ENCODE measurements at regions not wholly inside any gene's neighbourhood (a gene's known extent, or its start where the extent isn't known, plus 50 kb on each side); places are given as distances from the start of the nearest gene placed in this dataset.

DNA sequence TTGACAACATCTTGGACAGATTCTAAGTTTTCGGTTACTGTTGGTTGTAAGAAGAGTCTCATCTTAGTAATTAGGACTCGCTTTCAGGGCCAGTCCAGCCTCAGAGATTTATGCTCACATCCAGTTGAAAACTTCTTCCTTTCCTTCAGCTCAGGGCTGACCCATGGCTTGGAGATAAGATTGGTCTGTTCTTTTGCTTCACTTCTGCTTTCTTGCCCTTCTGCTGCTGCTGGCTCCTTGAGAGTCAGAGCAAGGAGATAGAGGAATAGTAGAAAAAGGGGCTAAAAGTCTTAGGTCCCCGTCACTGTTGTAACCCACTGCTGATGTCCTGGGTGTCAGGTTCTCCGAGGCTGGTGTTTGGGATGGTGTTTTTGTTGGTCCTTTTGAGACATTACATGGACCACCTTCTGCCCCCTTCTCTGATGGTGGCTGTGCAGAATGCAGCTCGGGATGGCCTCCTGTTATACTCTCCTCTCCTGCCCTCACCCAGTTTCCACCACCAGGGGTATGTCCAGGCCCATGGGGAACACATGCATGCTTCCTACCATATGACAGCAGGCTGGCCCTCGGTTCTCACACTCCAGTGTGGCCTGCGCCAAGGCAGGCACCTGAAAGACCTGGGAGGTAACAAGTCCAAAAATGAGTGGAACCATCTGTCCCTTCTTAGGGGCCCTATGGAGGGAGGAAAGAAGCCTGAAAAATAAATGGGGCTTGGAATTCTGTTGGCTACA, 67.8 kb upstream of the PCBD1 start:
- Histone ChIP-seq H3K27me3 (ENCODE audit: control insufficient read depth, insufficient read depth, low read length) (no peaks in the 10 kb centered on the region), H3K36me3 (ENCODE audit: control insufficient read depth, insufficient read depth, low read length) (no peaks in the 10 kb centered on the region), H3K9ac (ENCODE audit: low read depth, low read length) (no peak overlapping the region), H3K4me1 (ENCODE audit: control insufficient read depth, insufficient read depth, low read length) (no peaks in the 10 kb centered on the region), H3K9me3 (ENCODE audit: control insufficient read depth, insufficient read depth, low read length) (no peaks in the 10 kb centered on the region), H3K4me3 (ENCODE audit: low read depth, low read length) (no peak overlapping the region)

DNA sequence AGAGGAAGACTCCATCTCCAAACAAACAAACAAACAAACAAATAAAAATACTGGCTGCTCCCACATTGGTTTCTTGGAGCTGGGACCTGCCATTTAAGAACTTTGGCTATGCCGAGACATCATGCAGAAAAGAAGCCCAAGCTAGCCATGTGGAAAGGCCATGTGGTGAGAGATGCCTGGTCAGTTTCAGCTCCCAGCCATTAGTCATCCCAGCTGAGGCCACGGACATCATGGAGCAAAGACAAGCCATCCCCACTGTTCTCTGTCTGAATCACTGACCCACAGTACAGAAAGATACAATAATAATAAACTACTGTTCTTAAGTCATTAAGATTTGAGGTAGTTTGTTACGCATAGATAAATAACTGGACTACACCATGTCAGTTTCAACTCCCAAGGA, 70.0 kb upstream of the PCBD1 start:
- Histone ChIP-seq H3K36me3 (ENCODE audit: control insufficient read depth, insufficient read depth, low read length) (no peaks in the 10 kb centered on the region), H3K9me3 (ENCODE audit: control insufficient read depth, insufficient read depth, low read length) (no peaks in the 10 kb centered on the region), H3K4me1 (ENCODE audit: control insufficient read depth, insufficient read depth, low read length) (no peaks in the 10 kb centered on the region), H3K9ac (ENCODE audit: low read depth, low read length) (no peak overlapping the region), H3K27me3 (ENCODE audit: control insufficient read depth, insufficient read depth, low read length) (no peaks in the 10 kb centered on the region), H3K4me3 (ENCODE audit: low read depth, low read length) (no peak overlapping the region)

DNA sequence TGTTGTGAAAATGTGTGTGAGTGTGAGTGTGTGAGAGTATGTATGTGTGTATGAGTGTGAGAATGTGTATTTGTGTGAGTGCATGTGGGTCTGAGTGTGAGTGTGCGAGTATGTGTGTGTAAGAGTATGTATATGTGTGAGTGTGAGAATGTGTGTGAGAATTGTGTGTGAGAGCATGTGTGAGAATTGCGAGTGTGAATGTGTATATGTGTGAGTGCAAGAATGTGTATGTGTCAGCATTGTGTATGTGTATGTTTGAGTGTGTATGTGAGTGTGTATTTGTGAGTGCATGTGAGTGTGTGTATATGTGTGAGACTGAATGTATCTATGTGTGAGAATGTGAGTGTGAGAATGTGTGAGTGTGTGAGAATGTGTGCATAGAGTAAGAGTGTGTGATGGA, 72.0 kb upstream of the PCBD1 start:
- H3K9ac ChIP-seq (ENCODE audit: low read depth, low read length) = no peak overlapping the region
- no peaks in the 10 kb centered on the region for H3K36me3 ChIP-seq (ENCODE audit: control insufficient read depth, insufficient read depth, low read length)
- no peaks in the 10 kb centered on the region for H3K4me1 ChIP-seq (ENCODE audit: control insufficient read depth, insufficient read depth, low read length)
- H3K27me3 ChIP-seq (ENCODE audit: control insufficient read depth, insufficient read depth, low read length) = peaks cover 5% of the 10 kb centered on the region
- H3K9me3 ChIP-seq (ENCODE audit: control insufficient read depth, insufficient read depth, low read length) = no peaks in the 10 kb centered on the region
- no peak overlapping the region for H3K4me3 ChIP-seq (ENCODE audit: low read depth, low read length)

DNA sequence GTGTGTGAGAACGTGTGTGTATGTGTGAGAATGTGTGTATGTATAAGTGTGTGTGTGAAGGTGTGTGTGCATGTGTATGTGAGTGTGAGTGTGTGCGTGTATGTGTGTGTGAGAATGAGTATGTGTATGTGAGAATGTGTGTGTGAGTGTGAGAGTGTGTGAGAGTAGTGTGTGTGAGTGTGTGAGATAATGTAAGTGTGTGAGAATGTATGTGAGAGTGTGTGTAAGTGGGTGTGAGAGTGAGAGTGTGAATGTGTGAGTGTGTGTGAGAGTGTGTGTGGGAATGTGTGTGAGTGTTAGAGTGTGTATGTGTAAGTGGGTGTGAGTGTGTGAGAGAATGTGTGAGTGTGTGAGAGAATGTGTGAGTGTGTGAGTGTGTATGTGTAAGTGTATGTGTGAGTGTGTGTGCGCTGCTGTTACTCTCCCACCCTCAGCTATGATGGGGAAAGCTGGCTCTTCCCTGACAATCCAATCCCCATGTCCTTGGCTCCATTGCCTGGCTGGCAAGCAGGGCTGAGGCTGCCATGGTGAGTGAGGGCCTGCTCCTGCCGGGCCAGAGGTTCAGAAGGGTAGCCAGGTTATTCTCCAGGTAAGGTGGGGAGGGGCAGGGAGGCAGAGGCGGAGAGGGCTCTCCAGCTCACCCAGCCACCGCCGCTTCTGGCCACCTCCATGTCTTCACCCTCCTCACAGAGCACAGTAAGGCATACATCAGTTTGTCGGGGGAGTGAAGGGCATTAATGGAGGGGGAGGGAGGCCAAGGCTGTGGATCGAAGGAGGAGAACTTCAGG, 72.6 kb upstream of the PCBD1 start:
- Histone ChIP-seq H3K4me3 (ENCODE audit: low read depth, low read length) (no peak overlapping the region), H3K27me3 (ENCODE audit: control insufficient read depth, insufficient read depth, low read length) (peaks cover 5% of the 10 kb centered on the region), H3K9ac (ENCODE audit: low read depth, low read length) (no peak overlapping the region), H3K9me3 (ENCODE audit: control insufficient read depth, insufficient read depth, low read length) (no peaks in the 10 kb centered on the region), H3K36me3 (ENCODE audit: control insufficient read depth, insufficient read depth, low read length) (no peaks in the 10 kb centered on the region), H3K4me1 (ENCODE audit: control insufficient read depth, insufficient read depth, low read length) (no peaks in the 10 kb centered on the region)

DNA sequence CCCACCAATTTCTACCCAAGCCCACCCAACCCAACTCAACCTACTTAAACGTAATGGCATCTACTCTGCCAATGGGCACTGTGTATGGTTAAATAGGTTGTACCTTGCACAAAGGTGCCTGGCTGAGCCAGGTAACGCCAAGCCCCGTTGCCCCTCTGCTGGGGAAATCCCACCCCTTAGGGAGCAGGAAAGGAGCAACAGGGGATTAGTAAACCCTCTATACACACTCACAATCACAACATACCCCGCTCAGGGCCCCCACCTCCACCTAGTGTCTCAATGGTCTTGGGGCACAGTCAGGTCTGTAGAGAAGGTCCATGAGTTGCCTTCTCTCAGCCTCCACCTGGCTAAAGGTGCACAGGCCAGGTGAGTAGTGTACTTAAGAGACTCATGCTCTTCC, 74.3 kb upstream of the PCBD1 start:
- Histone ChIP-seq H3K4me1 (ENCODE audit: control insufficient read depth, insufficient read depth, low read length) (no peaks in the 10 kb centered on the region), H3K4me3 (ENCODE audit: low read depth, low read length) (no peak overlapping the region), H3K36me3 (ENCODE audit: control insufficient read depth, insufficient read depth, low read length) (no peaks in the 10 kb centered on the region), H3K9ac (ENCODE audit: low read depth, low read length) (no peak overlapping the region), H3K27me3 (ENCODE audit: control insufficient read depth, insufficient read depth, low read length) (peaks cover 5% of the 10 kb centered on the region), H3K9me3 (ENCODE audit: control insufficient read depth, insufficient read depth, low read length) (no peaks in the 10 kb centered on the region)

DNA sequence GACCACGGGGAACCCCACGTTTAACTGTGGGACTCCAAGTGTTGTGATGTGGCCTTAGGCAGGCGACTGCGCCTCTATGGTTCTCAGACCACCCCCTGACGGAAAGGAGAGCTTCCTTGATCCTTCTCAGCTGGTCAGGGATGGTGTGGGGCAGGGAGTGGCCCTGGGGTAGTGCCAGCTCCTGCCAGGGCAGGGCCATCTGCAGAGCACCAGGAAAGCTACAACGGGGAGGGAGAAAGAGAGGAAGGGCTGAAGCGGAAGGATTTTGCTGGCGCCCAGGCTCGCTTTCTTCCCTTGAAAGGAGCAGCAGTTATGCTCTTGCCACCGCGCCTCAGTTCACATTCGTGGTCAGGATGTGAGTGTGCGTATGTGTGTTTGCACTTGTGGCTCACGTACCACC, 74.9 kb upstream of the PCBD1 start:
- Histone ChIP-seq H3K36me3 (ENCODE audit: control insufficient read depth, insufficient read depth, low read length) (no peaks in the 10 kb centered on the region), H3K4me1 (ENCODE audit: control insufficient read depth, insufficient read depth, low read length) (no peaks in the 10 kb centered on the region), H3K9me3 (ENCODE audit: control insufficient read depth, insufficient read depth, low read length) (no peaks in the 10 kb centered on the region), H3K9ac (ENCODE audit: low read depth, low read length) (no peak overlapping the region), H3K4me3 (ENCODE audit: low read depth, low read length) (no peak overlapping the region), H3K27me3 (ENCODE audit: control insufficient read depth, insufficient read depth, low read length) (peaks cover 5% of the 10 kb centered on the region)

DNA sequence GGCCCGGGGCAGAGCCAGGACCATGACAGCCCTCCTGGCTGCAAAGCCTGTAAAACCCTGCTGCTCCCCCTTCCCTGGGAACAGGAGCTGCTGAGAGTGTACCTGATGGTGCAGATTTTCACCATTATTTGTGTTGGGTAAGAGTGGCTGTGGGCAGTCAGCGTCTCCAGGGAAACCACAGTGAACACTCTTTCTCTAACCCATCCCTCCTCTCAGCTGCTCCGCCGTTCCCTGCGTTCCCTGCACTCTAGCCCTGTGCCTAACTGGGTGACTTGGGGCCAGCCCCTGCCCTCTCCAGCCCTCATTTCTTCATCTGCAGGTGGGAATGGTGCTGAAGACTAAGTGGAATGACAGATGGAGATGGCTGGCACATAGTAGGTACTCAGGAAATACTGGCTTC, 75.9 kb upstream of the PCBD1 start:
- Histone ChIP-seq H3K36me3 (ENCODE audit: control insufficient read depth, insufficient read depth, low read length) (no peaks in the 10 kb centered on the region), H3K4me3 (ENCODE audit: low read depth, low read length) (no peak overlapping the region), H3K9me3 (ENCODE audit: control insufficient read depth, insufficient read depth, low read length) (no peaks in the 10 kb centered on the region), H3K9ac (ENCODE audit: low read depth, low read length) (no peak overlapping the region), H3K27me3 (ENCODE audit: control insufficient read depth, insufficient read depth, low read length) (peaks cover 5% of the 10 kb centered on the region), H3K4me1 (ENCODE audit: control insufficient read depth, insufficient read depth, low read length) (no peaks in the 10 kb centered on the region)

DNA sequence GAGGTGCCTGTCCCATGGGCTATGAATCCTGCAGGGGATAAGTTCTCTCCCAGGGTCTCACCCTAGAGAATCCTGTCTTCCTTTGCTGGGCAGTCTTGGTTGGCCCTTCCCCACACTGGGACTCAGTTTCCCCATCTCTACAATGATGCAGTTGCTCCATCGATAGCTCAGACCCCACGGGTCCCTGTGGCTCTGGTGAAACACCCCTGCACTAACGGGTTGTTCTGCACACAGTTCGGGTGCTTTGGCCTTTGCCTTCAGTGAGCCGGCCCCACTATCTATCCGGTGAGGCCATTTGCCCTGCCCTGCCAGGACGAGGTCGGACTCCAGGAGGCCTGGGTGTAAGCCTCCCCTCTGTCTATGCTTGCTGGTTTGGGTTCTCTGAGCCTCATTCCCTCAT, 76.5 kb upstream of the PCBD1 start:
- Histone ChIP-seq H3K9ac (ENCODE audit: low read depth, low read length) (no peak overlapping the region), H3K27me3 (ENCODE audit: control insufficient read depth, insufficient read depth, low read length) (peaks cover 5% of the 10 kb centered on the region), H3K4me3 (ENCODE audit: low read depth, low read length) (no peak overlapping the region), H3K36me3 (ENCODE audit: control insufficient read depth, insufficient read depth, low read length) (no peaks in the 10 kb centered on the region), H3K9me3 (ENCODE audit: control insufficient read depth, insufficient read depth, low read length) (no peaks in the 10 kb centered on the region), H3K4me1 (ENCODE audit: control insufficient read depth, insufficient read depth, low read length) (no peaks in the 10 kb centered on the region)

DNA sequence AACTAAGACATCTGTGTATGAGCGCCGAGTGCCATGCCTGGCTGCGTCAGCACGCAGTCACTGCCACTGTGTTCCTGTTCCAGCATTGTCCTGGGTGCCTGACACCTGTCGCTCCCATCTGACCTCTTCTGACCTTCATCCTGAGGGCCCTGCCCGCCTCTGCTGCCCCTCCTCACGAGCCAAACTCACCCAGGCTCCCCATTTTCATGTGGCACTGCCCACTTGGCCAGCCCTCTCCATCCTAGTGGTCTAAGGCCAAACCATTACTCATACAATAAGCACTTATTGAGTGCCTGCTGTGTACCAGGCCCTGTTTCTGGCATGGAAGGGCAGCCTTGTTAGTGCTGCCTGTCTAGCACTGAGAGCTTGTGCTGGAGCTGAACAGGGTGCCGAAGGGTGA, 77.2 kb upstream of the PCBD1 start:
- Histone ChIP-seq H3K4me1 (ENCODE audit: control insufficient read depth, insufficient read depth, low read length) (peaks cover 3% of the 10 kb centered on the region), H3K27me3 (ENCODE audit: control insufficient read depth, insufficient read depth, low read length) (peaks cover 5% of the 10 kb centered on the region), H3K4me3 (ENCODE audit: low read depth, low read length) (no peak overlapping the region), H3K9ac (ENCODE audit: low read depth, low read length) (no peak overlapping the region), H3K9me3 (ENCODE audit: control insufficient read depth, insufficient read depth, low read length) (no peaks in the 10 kb centered on the region), H3K36me3 (ENCODE audit: control insufficient read depth, insufficient read depth, low read length) (no peaks in the 10 kb centered on the region)

DNA sequence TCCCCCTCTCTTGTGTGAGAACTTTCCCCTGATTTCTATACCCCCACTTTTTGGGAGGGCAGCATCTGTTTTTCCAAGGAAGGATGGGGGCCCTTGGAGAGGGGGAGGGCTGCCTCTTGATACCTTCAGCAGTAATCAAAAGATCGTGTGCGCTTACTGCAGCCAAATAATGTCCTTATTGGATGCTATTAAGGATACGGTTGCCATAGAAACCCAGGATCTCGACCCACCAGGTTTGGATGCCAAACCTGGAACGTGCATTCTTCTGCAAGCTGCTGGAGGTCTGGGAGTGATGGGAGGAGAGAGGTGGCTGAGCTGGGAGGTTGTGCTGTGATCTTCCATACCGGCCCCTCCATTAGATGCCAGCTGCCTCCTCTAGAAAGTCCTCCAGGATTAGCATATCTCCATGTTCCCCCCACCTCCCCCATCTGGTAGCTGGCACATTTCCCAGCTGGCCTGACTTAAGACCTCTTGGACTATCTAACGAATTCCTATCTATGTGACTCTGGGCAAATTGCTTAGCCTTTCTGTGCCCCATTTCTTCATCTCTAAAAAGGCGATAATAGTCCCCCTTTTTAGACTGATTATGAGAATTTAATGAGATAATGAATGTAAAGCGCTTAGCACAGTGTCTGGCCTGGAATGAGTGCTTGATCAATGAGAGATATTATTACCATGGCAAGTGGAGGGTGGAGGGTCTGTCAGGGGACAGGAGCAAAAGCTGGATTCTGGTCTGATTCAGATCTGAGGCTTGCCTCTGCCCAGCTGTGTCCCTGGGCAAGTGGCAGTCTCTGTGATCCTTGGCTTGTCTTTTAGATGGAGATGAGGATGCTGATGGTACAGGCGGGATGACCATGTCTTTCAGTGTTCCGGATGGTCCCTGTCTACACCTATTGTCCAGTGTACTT, 78.5 kb upstream of the PCBD1 start:
- Histone ChIP-seq H3K9ac (ENCODE audit: low read depth, low read length) (no peak overlapping the region), H3K36me3 (ENCODE audit: control insufficient read depth, insufficient read depth, low read length) (no peaks in the 10 kb centered on the region)

DNA sequence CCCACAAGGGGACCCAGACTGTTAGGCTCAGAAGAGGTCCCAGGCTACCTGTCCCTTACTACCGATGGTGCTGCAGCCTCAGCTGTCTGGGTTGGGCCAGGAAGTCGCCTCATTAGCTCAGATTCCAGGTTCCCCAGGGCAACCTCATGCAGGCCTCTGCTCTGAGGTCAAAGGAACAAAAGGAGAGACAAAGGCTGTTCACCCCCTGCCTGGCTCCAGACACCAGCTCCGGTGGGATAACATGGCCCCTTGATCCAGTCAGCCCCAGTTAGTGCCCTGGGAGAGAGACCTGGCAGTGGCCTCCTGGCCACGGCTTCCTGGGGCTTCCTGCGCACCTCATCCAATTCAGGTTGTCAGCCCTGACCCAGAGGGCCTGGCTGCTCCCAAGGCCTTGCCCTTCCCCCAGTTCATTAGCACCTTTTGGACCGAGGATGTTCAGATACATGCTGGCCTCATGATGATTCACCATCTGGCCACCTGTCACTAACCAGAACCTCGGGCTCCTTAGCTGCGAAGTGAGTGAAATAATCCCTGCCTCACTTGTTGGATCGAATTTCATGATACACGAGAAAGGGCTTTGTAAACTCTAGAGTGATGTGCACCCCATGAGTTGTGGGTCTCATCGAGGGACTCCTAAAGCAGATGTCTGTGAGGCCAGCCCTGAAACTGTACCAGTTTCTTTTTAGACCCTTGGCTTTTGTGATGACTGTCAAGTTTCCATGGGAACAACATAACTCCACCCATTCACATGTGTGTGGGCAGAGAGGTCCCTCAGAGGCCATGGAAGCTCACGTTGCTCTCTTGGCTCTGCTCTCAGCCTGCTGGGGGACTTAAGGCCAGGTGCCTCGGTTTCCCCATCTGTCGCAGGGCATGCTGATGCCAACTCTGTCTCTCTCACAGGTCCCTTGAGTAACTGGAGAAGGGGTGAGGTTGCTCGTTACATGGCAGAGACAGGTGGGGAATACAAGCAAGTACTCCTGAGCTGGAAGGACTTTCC, 79.5 kb upstream of the PCBD1 start:
- no peak overlapping the region for H3K9ac ChIP-seq (ENCODE audit: low read depth, low read length)

More for the DNA sequence above, 78.5 kb upstream of the PCBD1 start:
- peaks cover 5% of the 10 kb centered on the region for H3K27me3 ChIP-seq (ENCODE audit: control insufficient read depth, insufficient read depth, low read length)
- no peak overlapping the region for H3K4me3 ChIP-seq (ENCODE audit: low read depth, low read length)
- H3K9me3 ChIP-seq (ENCODE audit: control insufficient read depth, insufficient read depth, low read length) = no peaks in the 10 kb centered on the region
- H3K4me1 ChIP-seq (ENCODE audit: control insufficient read depth, insufficient read depth, low read length) = peaks cover 4% of the 10 kb centered on the region

More for the DNA sequence above, 79.5 kb upstream of the PCBD1 start:
- peaks cover 4% of the 10 kb centered on the region for H3K4me1 ChIP-seq (ENCODE audit: control insufficient read depth, insufficient read depth, low read length)
- H3K4me3 ChIP-seq (ENCODE audit: low read depth, low read length) = no peak overlapping the region
- H3K36me3 ChIP-seq (ENCODE audit: control insufficient read depth, insufficient read depth, low read length) = no peaks in the 10 kb centered on the region
- no peaks in the 10 kb centered on the region for H3K9me3 ChIP-seq (ENCODE audit: control insufficient read depth, insufficient read depth, low read length)
- peaks cover 5% of the 10 kb centered on the region for H3K27me3 ChIP-seq (ENCODE audit: control insufficient read depth, insufficient read depth, low read length)

Measured in iPS-15b (cell line).